Panc1 (cell line): ENCODE measurements at regions not wholly inside any gene's neighbourhood (a gene's known extent, or its start where the extent isn't known, plus 50 kb on each side); places are given as distances from the start of the nearest gene placed in this dataset.
"Not testable (repeated sequence)": the region's sequence is repeated elsewhere in the genome, so short reads cannot be mapped to it uniquely, and the experiment has no call there.

Source experiments
- ATAC-seq: fragments of 200-7000 bp; cut with Tn5 transposase; 2 replicates; pipeline ENCODE4 v1.9.1; 2020; ENCODE audit warnings: mild to moderate bottlenecking, moderate library complexity
- BruUV-seq: library from RNA; stranded (reverse); fragments of 400-500 nt; replicated peaks from 2 replicates; lab custom pipeline; 2021; lab: Mats Ljungman, UMichigan
- CTCF ChIA-PET: fragments of 300-600 bp; sonication (Branson Sonifier 250); formaldehyde crosslinking; loops from one replicate; lab custom pipeline; 2022; ENCODE audit warnings: antibody characterized with exemption; lab: Charles Lee
- POLR2A ChIA-PET: fragments of 300-600 bp; sonication (Branson Sonifier 250); formaldehyde crosslinking; loops from one replicate; lab custom pipeline; 2022; ENCODE audit warnings: antibody characterized with exemption; lab: Charles Lee
- DNase-seq: peaks from one replicate; pipeline ENCODE4 v3.0.0-alpha.2; 2010; ENCODE audit warnings: low read depth, low spot score
- H3K27ac ChIP-seq: 2 replicates; pipeline ENCODE4 v1.5.1; 2011; ENCODE audit warnings: mild to moderate bottlenecking, low read length, inconsistent platforms
- H3K27me3 ChIP-seq: fragments of 200-500 bp; sonication (Bioruptor generic); 2 replicates; pipeline ENCODE4 v1.6.0; 2014; ENCODE audit warnings: low read length, inconsistent platforms; ENCODE audit not compliant: control insufficient read depth, insufficient read depth
- H3K36me3 ChIP-seq: fragments of 200-500 bp; sonication (Bioruptor generic); 2 replicates; pipeline ENCODE4 v1.5.1; 2014; ENCODE audit warnings: inconsistent platforms, mild to moderate bottlenecking, low read length, moderate library complexity; ENCODE audit not compliant: control insufficient read depth, insufficient read depth
- H3K4me1 ChIP-seq: 2 replicates; pipeline ENCODE4 v1.5.1; 2011; ENCODE audit warnings: inconsistent platforms, mild to moderate bottlenecking, low read length, moderate library complexity; ENCODE audit not compliant: control insufficient read depth, insufficient read depth
- H3K4me3 ChIP-seq, 2 experiments: 2 replicates each; pipeline ENCODE4 v1.5.1; 2011 to 2012; ENCODE audit warnings: low read depth in 2 of 2, low read length in 2 of 2, mild to moderate bottlenecking in 2 of 2, inconsistent platforms in 1 of 2, moderate library complexity in 1 of 2
- H3K9me3 ChIP-seq: fragments of 200-500 bp; sonication (Bioruptor generic); 2 replicates; pipeline ENCODE4 v1.5.1; 2014; ENCODE audit warnings: low read depth, mild to moderate bottlenecking, inconsistent platforms, low read length, moderate library complexity; ENCODE audit not compliant: control insufficient read depth, insufficient read depth
- POLR2AphosphoS5 ChIP-seq: IDR thresholded peaks from 2 replicates; pipeline ENCODE4 v1.6.1; 2012; ENCODE audit warnings: mild to moderate bottlenecking, low read depth, low read length, moderate library complexity
- REST ChIP-seq, 2 experiments: IDR thresholded peaks; 2 replicates each; pipeline ENCODE4 v1.6.1; 2011 to 2012; ENCODE audit warnings: low read depth in 2 of 2, control low read depth in 1 of 2, low read length in 1 of 2, mild to moderate bottlenecking in 1 of 2, moderate library complexity in 1 of 2; ENCODE audit not compliant: insufficient read depth in 1 of 2
- SIN3A ChIP-seq: IDR thresholded peaks from 2 replicates; pipeline ENCODE4 v1.6.1; 2012; ENCODE audit warnings: low read depth, mild to moderate bottlenecking, low read length, moderate library complexity, borderline replicate concordance; ENCODE audit not compliant: insufficient read depth
- TCF7L2 ChIP-seq: IDR thresholded peaks from 2 replicates; pipeline ENCODE4 v1.6.1; 2011; ENCODE audit warnings: mild to moderate bottlenecking, low read depth, low read length, inconsistent platforms
- in situ Hi-C: cut with HindIII; loops from 2 replicates; pipeline ENCODE4 v1.10.0; 2016; ENCODE audit warnings: low sequenced_read_pairs, low pct_unique_long_range_greater_than_20kb
- intact Hi-C: fragments of 100-400 bp; cut with micrococcal nuclease; formaldehyde crosslinking; loops from one replicate; pipeline ENCODE4 v1.10.0; 2022; ENCODE audit not compliant: unreplicated experiment
- TF ChIP-seq, protein P1 (sequence below): fragments of 450-650 bp; IDR thresholded peaks from 2 replicates; pipeline ENCODE4 v1.5.1; 2017; ENCODE audit warnings: mild to moderate bottlenecking

GRCh38 chr3:6492306-6492705 is 368.6 kb upstream of the GRM7 start:
- Histone ChIP-seq H3K4me3 (no peak overlapping the region), H3K36me3 (no peaks in the 10 kb centered on the region), H3K27me3 (no peaks in the 10 kb centered on the region), H3K4me1 (no peaks in the 10 kb centered on the region), H3K9me3 (no peaks in the 10 kb centered on the region), H3K27ac (no peak overlapping the region)
- intact Hi-C loops, result no loop called here
- in situ Hi-C loops, result no loop called here
- BruUV-seq, result no TSS peak
- no peak for DNase-seq
- ATAC-seq, result no peak
- CTCF ChIA-PET, result no interaction called here
- POLR2A ChIA-PET, result no interaction called here
- TF ChIP-seq SIN3A (no peak), TCF7L2 (no peak), POLR2AphosphoS5 (no peak), REST (IDR thresholded peaks at IDR 0.05; ENCODE audit: insufficient read depth in 1 of 2, low read depth in 2 of 2, low read length in 1 of 2) (no peak)
- TF ChIP-seq, protein P1, sequence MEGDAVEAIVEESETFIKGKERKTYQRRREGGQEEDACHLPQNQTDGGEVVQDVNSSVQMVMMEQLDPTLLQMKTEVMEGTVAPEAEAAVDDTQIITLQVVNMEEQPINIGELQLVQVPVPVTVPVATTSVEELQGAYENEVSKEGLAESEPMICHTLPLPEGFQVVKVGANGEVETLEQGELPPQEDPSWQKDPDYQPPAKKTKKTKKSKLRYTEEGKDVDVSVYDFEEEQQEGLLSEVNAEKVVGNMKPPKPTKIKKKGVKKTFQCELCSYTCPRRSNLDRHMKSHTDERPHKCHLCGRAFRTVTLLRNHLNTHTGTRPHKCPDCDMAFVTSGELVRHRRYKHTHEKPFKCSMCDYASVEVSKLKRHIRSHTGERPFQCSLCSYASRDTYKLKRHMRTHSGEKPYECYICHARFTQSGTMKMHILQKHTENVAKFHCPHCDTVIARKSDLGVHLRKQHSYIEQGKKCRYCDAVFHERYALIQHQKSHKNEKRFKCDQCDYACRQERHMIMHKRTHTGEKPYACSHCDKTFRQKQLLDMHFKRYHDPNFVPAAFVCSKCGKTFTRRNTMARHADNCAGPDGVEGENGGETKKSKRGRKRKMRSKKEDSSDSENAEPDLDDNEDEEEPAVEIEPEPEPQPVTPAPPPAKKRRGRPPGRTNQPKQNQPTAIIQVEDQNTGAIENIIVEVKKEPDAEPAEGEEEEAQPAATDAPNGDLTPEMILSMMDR, result no peak

DNA sequence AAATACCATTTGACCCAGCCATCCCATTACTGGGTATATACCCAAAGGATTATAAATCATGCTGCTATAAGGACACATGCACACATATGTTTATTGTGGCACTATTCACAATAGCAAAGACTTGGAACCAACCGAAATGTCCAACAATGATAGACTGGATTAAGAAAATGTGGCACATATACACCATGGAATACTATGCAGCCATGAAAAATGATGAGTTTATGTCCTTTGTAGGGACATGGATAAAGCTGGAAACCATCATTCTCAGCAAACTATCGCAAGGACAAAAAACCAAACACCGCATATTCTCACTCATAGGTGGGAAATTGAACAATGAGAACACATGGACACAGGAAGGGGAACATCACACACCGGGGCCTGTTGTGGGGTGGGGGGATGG is 362.0 kb upstream of the GRM7 start:
- in situ Hi-C loops, POLR2A ChIA-PET, ATAC-seq, H3K9me3 ChIP-seq, DNase-seq, CTCF ChIA-PET, intact Hi-C loops, H3K36me3 ChIP-seq, H3K4me3 ChIP-seq, H3K27ac ChIP-seq, H3K4me1 ChIP-seq, H3K27me3 ChIP-seq, BruUV-seq: not testable (repeated sequence)

DNA sequence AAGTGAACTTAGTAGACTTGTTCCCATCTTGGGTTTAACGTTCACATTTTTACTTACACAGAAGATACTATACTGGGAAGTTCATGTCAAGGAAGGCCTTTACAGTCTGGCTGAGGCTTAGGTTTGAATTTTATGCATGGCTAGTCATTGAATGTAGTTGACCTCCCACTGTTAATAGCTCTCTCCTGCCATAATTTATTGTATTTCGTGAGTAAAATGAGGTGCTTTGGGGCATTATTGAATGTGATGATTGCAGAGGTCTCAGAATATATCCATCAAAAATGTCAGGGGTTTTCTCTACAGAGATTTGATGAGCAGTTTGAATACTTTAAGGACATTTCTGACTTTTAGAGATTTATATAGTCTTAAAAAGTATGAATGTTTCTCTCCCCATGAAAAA is 356.6 kb upstream of the GRM7 start:
- H3K27ac ChIP-seq, result no peak overlapping the region
- TF ChIP-seq, protein P1, result no peak
- TF ChIP-seq SIN3A, result no peak
- TF ChIP-seq POLR2AphosphoS5, result no peak
- TF ChIP-seq TCF7L2, result no peak
- TF ChIP-seq REST (IDR thresholded peaks at IDR 0.05; ENCODE audit: insufficient read depth in 1 of 2, low read depth in 2 of 2, low read length in 1 of 2), result no peak
- H3K4me1 ChIP-seq, result no peaks in the 10 kb centered on the region
- H3K4me3 ChIP-seq, result no peak overlapping the region
- CTCF ChIA-PET, result no interaction called here
- ATAC-seq (no peak), DNase-seq (no peak)
- in situ Hi-C loops, result no loop called here
- H3K36me3 ChIP-seq, result no peaks in the 10 kb centered on the region
- BruUV-seq, result no TSS peak
- H3K27me3 ChIP-seq, result no peaks in the 10 kb centered on the region
- POLR2A ChIA-PET, result no interaction called here
- intact Hi-C loops, result no loop called here
- no peaks in the 10 kb centered on the region for H3K9me3 ChIP-seq
